K562 (cell line): ENCODE measurements at regions not wholly inside any gene's neighbourhood (a gene's known extent, or its start where the extent isn't known, plus 50 kb on each side); places are given as distances from the start of the nearest gene placed in this dataset.

Source experiments
- ESRRA ChIP-seq: fragments of 450-650 bp; IDR thresholded peaks from 2 replicates; pipeline ENCODE4 v1.6.1; 2014; ENCODE audit warnings: low read depth, mild to moderate bottlenecking, moderate library complexity, borderline replicate concordance
- ZNF57 ChIP-seq: fragments of 450-650 bp; formaldehyde crosslinking; IDR thresholded peaks from 2 replicates; pipeline ENCODE4 v1.4.0; 2020; ENCODE audit warnings: mild to moderate bottlenecking, moderate library complexity

DNA sequence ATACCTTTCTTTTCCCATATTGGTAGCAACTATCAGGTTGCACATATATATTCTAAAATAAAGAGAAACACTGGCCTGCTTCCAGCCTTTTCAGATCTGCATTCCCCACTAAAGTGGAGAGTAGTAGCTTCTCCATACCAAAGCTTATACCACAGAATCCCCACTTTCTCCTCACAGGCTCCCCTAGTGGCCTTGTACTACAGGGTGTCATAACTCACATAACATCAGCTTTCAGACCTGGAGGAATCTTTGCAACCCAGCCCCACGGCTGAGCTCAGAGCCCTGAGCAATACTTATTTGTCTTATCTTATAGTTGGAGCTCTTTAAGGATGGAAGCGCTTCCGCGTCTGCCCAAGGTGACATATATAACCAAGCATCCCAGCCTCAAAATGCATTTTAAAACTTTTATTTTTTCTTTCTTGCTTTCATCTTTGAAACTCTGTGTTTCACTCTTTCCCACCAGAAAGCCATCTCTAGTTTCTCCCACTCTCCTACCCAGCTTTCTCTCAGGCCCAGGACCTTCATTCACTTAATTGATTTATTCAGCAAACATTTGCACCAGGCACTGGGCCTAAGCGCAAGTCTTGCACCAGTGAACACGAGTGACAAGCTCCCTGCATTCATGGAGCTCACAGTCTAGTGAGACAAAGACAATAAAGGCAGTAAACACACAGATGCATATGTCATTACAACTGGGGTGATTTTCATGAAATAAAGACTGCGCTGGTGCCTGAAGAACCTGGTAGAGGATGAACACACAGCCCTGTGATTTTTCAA lies 254.7 kb downstream of the IPO8 start:
- no peak for TF ChIP-seq ESRRA
- no peak for TF ChIP-seq ZNF57 (CRISPR knock-in tag)
